Immature natural killer cell (primary cell): ENCODE measurements at regions not wholly inside any gene's neighbourhood (a gene's known extent, or its start where the extent isn't known, plus 50 kb on each side); places are given as distances from the start of the nearest gene placed in this dataset.
A peak's percentile ranks its signal among the peaks of the same experiment; 100 is the strongest.

Experiments
- DNase-seq, 3 donors: peaks; one replicate each; pipeline ENCODE4 v3.0.0; 2022; ENCODE audit warnings: mixed read lengths in 1 of 3
- H3K27ac Mint-ChIP-seq, 6 donors: one replicate each; pipeline ENCODE4 v1.8.0; 2020; ENCODE audit warnings: mixed read lengths in 6 of 6, mild to moderate bottlenecking in 5 of 6, inconsistent platforms in 4 of 6, moderate library complexity in 3 of 6
- H3K27me3 Mint-ChIP-seq, 3 donors: one replicate each; pipeline ENCODE4 v1.8.0; 2020 to 2021; ENCODE audit warnings: low read depth in 3 of 3, mild to moderate bottlenecking in 3 of 3, mixed read lengths in 3 of 3, moderate library complexity in 3 of 3, inconsistent platforms in 1 of 3
- H3K36me3 Mint-ChIP-seq, 3 donors: one replicate each; pipeline ENCODE4 v1.8.0; 2020; ENCODE audit warnings: mixed read lengths in 3 of 3, inconsistent platforms in 2 of 3, mild to moderate bottlenecking in 2 of 3
- H3K4me1 Mint-ChIP-seq, 2 donors: one replicate each; pipeline ENCODE4 v1.8.0; 2020; ENCODE audit warnings: inconsistent platforms in 2 of 2, mild to moderate bottlenecking in 2 of 2, mixed read lengths in 2 of 2, moderate library complexity in 1 of 2
- H3K4me3 Mint-ChIP-seq, 5 donors: one replicate each; pipeline ENCODE4 v1.8.0; 2020; ENCODE audit warnings: mild to moderate bottlenecking in 5 of 5, mixed read lengths in 5 of 5, inconsistent platforms in 3 of 5, moderate library complexity in 3 of 5
- H3K9me3 Mint-ChIP-seq, 6 donors: one replicate each; pipeline ENCODE4 v1.8.0; 2020; ENCODE audit warnings: mild to moderate bottlenecking in 6 of 6, mixed read lengths in 6 of 6, inconsistent platforms in 4 of 6, moderate library complexity in 3 of 6

DNA sequence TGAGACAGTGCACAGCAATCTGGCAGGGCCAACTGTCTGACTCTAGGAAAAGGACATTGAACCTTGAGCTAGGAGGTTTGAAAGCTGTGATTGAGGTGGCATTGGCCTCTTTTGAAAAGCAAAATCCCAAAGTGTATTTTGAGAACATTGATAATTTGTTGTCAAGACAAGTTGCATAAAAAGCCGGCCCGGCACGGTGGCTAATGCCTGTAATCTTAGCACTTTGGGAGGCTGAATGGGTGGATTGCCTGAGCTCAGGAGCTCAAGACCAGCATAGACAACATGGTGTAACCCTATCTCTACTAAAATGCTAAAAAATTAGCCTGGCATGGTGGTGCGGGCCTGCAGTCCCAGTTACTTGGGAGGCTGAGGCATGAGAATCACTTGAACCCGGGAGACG, 331.6 kb downstream of the DUSP6 start:
- no peaks in the 10 kb centered on the region for H3K36me3 Mint-ChIP-seq
- H3K27ac Mint-ChIP-seq, result no peak overlapping the region
- H3K9me3 Mint-ChIP-seq, result no peaks in the 10 kb centered on the region
- H3K4me3 Mint-ChIP-seq, result no peak overlapping the region
- DNase-seq, result no peak
- peaks cover 0 to 4% of the 10 kb centered on the region in 2 donors for H3K4me1 Mint-ChIP-seq
- peaks cover 0 to 4% (median 0%) of the 10 kb centered on the region in 3 donors for H3K27me3 Mint-ChIP-seq

DNA sequence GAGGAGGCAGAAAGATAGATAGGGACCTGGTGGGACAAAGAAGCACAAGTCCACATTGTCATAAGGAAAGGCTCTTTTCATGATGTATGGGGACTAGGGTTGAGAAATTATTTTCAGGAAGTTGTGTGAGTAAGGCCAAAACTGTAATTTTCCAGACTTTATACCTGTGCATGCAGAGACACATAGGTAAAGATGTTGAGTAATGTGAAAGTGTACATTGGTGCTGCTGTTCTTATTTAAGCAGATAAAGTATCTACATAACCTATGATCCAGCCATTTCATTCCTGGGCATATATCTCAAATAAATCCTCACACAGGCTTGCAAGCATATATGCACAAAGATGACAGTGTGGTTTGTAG, 332.2 kb downstream of the DUSP6 start:
- H3K36me3 Mint-ChIP-seq, result no peaks in the 10 kb centered on the region
- H3K27me3 Mint-ChIP-seq, result peaks cover 0 to 7% (median 0%) of the 10 kb centered on the region in 3 donors
- H3K4me1 Mint-ChIP-seq, result peaks cover 0 to 4% of the 10 kb centered on the region in 2 donors
- no peak overlapping the region for H3K4me3 Mint-ChIP-seq
- no peaks in the 10 kb centered on the region for H3K9me3 Mint-ChIP-seq
- DNase-seq, result no peak
- no peak overlapping the region for H3K27ac Mint-ChIP-seq

DNA sequence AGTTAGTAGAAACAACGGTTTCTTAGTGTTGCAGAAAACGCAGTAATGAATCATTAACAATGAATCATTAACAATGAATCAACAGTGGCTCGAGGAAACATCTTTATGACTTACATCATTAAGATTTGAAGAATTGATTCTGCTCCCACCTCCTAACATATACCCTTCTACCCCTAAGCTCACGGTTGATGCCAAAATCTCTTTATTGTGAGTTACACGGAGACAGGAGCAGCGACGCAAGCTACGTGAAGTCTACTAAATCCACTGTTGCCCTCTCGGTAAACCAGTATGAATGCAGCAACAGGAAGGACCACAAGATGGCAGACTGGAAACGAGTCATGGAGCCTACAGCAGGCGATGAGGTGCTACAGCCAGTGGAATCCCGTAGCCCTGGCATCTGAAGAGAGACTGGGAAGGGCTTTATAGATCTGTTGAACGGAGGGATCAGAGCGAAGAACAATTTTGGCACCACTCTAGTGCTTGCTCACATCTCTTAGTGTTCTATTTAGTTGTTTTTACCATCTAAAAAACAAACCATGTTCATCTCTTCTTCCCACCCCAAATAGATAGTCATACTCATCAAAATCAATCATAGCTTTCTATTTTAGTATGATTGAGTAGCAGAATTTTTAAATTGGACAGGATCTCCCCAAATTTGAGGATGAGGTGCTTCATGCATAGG, 332.7 kb downstream of the DUSP6 start:
- DNase-seq, result peak; percentile 58 to 67 (median 60)
- H3K27ac Mint-ChIP-seq, result no peak overlapping the region
- H3K4me3 Mint-ChIP-seq, result no peak overlapping the region
- peaks cover 0 to 7% (median 0%) of the 10 kb centered on the region in 3 donors for H3K27me3 Mint-ChIP-seq
- peaks cover 0 to 4% of the 10 kb centered on the region in 2 donors for H3K4me1 Mint-ChIP-seq
- H3K9me3 Mint-ChIP-seq, result no peaks in the 10 kb centered on the region
- no peaks in the 10 kb centered on the region for H3K36me3 Mint-ChIP-seq

DNA sequence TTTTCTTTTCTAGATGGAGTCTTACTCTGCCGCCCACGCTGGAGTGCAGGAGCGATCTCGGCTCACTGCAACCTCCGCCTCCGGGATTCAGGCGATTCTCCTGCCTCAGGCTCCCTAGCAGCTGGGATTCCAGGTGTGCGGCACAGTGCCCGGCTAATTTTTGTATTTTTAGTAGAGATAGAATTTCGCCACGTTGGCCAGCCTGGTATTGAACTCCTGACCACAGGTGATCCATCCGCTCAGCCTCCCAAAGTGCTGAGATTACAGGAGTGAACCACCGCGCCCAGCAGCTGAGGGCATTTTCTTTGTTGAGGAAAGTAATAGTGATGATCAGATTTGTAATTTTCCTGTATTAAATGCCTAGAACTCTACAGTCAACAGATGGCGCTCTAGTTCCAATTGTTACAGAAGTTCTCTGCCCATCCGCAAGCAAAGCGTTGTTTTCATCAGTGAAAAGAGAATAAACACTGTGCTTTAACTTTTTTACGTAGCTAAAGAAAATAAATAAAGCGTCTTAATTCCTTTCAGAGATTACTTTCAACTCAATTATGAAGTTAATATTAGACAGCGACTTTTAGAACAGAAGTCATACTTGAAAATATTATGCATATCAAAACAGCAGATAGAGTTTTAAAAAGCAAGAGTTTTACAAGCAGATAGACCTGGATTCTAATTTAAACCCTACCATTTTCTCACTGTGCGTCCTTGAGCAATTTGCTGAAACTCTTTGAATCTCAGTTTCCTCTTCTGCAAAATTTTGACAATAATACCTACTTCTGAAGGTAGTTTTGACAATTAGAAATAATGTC, 335.1 kb downstream of the DUSP6 start:
- Mint-ChIP-seq H3K4me3 (no peak overlapping the region), H3K27me3 (peaks cover 0 to 6% (median 1%) of the 10 kb centered on the region in 3 donors), H3K4me1 (peaks cover 0 to 4% of the 10 kb centered on the region in 2 donors), H3K9me3 (no peaks in the 10 kb centered on the region), H3K27ac (no peak overlapping the region), H3K36me3 (no peaks in the 10 kb centered on the region)
- peak; percentile 45 to 59 (median 48) for DNase-seq

DNA sequence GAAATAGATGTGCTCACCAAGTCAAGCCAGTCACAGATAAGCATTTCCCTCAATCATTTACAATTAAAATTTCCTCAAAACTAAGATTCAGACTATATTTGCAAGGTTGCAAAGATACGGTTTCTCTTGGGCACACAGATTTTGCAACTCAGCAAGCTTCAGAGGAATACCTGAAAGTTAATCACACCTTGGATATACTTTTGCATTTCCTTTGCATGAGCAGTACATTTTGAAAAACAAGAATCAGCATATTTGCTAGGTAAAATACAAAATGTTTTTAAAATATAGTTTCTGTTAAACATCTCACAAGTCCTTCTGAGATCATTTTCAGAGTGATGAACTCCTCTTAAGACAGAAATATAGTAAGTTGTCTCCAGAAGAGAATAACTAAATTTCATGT, 336.9 kb downstream of the DUSP6 start:
- Mint-ChIP-seq H3K27me3 (peaks cover 0 to 6% (median 1%) of the 10 kb centered on the region in 3 donors), H3K4me3 (no peak overlapping the region), H3K27ac (no peak overlapping the region)

DNA sequence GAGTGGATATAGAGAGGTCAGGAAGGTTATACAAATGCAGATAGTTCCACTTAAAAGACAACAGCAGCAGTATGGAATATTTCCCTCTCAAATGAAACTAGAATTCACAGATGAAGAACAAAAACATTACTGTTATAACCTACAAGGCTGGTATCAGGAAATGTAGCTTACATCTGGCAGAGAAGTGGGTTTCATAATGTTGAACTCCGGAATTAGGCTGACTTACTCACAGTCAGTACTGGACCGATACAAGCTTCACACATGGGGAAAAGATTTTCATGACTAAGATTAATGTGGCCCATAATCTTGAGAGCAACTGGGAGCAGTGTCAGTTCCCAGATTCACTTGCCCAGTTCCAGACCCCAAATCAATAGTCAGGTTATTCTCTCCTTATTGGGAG, 353.9 kb downstream of the DUSP6 start:
- no peaks in the 10 kb centered on the region for H3K36me3 Mint-ChIP-seq
- DNase-seq, result no peak
- no peaks in the 10 kb centered on the region for H3K4me1 Mint-ChIP-seq
- H3K9me3 Mint-ChIP-seq, result peaks cover 0 to 2% (median 0%) of the 10 kb centered on the region in 6 donors
- no peak overlapping the region for H3K27ac Mint-ChIP-seq
- peaks cover 0 to 13% (median 4%) of the 10 kb centered on the region in 3 donors for H3K27me3 Mint-ChIP-seq
- no peak overlapping the region for H3K4me3 Mint-ChIP-seq

More for the DNA sequence above, 336.9 kb downstream of the DUSP6 start:
- Mint-ChIP-seq H3K36me3 (no peaks in the 10 kb centered on the region), H3K4me1 (peaks cover 0 to 4% of the 10 kb centered on the region in 2 donors), H3K9me3 (no peaks in the 10 kb centered on the region)
- no peak for DNase-seq

DNA sequence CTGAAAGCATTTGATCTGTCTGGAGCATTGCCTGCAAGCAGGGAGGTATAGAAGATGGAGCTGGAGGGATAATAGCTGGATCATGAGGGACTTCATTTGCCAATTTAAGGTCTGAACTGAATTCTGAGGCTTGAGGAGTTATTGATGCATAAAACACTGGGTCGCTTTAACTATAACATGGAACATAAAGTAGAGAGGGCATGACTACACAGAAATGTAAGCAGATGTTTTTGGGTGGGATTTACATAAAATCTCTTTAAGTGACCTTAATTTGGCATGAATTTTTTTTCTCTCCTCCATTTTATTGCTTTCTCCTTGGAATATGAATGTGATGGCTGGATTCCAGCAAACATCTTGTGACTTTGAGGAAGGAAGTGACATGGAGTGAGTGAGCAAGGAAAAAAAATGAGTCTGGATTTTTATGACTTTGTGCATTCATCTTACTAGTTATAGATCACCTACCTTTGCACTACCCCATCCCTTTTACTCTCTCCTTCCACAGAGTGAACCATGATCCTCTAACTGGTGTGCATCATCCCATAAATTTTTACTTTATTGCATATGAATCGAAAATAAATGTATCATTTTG, 356.0 kb downstream of the DUSP6 start:
- no peaks in the 10 kb centered on the region for H3K36me3 Mint-ChIP-seq
- no peak overlapping the region for H3K27ac Mint-ChIP-seq
- no peak overlapping the region for H3K4me3 Mint-ChIP-seq
- H3K4me1 Mint-ChIP-seq, result no peaks in the 10 kb centered on the region
- H3K27me3 Mint-ChIP-seq, result peaks cover 0 to 13% (median 4%) of the 10 kb centered on the region in 3 donors
- DNase-seq, result no peak
- peaks cover 0 to 2% (median 0%) of the 10 kb centered on the region in 6 donors for H3K9me3 Mint-ChIP-seq

DNA sequence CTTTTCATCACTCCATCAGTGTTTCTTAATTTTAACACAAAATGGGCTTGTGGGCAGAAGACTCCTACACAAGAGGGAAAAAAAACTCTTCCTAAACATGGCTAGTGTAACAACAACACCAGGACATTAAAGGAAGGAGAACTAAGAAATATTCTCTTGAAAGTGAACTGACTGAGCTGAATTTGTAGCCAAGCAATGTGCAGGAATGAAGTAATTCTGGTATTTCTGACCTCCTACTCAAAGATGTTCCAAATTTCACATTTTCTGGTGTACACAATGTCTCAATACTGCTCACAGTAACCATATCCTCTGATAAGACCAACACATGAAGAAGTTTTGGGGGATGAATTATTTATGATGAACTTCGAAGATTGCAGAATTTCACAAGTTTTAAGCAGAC, 357.3 kb downstream of the DUSP6 start:
- DNase-seq, result no peak
- no peak overlapping the region for H3K27ac Mint-ChIP-seq
- no peaks in the 10 kb centered on the region for H3K36me3 Mint-ChIP-seq
- no peaks in the 10 kb centered on the region for H3K9me3 Mint-ChIP-seq
- H3K4me1 Mint-ChIP-seq, result no peaks in the 10 kb centered on the region
- H3K27me3 Mint-ChIP-seq, result peaks cover 0 to 14% (median 4%) of the 10 kb centered on the region in 3 donors
- no peak overlapping the region for H3K4me3 Mint-ChIP-seq

DNA sequence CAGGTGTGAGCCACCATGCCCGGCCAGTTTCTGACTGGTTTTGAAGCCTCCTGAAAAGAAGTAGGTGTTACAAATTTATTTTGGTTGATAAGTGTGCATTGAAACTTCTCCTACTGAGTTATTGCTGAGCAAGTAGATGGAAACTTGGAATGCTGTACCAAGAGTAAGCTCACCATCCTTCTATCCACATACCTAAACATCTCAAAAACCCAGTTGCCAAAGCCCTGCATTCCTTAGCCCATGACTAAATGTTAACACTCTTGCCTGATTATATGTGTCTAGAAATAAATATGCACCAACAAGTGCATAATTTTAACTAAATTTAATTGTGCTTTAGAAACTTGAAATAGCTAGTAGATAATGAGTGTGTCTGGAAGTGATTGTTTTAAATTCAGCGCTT, 357.8 kb downstream of the DUSP6 start:
- Mint-ChIP-seq H3K4me1 (no peaks in the 10 kb centered on the region), H3K9me3 (no peaks in the 10 kb centered on the region), H3K27ac (no peak overlapping the region), H3K27me3 (peaks cover 0 to 16% (median 4%) of the 10 kb centered on the region in 3 donors), H3K36me3 (no peaks in the 10 kb centered on the region), H3K4me3 (no peak overlapping the region)
- DNase-seq, result no peak

DNA sequence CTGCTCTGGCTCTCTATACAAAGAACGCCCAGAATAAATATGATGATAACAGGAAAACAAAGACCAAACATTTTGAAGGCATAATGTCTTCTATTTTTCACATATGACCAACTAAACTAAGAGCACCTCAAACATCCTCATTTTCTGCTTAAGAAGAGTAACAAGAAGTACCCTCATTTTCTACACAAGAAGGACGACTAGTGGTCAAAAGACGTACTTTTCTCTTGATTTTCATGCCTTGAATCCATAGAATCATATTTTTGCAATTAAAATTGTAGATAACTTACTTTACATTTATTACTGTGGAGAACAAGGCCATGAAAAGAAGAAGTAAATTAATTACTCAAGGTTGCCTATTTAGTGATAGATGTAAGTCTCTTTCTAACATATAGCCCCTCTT, 358.6 kb downstream of the DUSP6 start:
- peaks cover 0 to 19% (median 4%) of the 10 kb centered on the region in 3 donors for H3K27me3 Mint-ChIP-seq
- no peaks in the 10 kb centered on the region for H3K9me3 Mint-ChIP-seq
- no peak overlapping the region for H3K27ac Mint-ChIP-seq
- no peaks in the 10 kb centered on the region for H3K36me3 Mint-ChIP-seq
- H3K4me1 Mint-ChIP-seq, result no peaks in the 10 kb centered on the region
- H3K4me3 Mint-ChIP-seq, result no peak overlapping the region
- no peak for DNase-seq

DNA sequence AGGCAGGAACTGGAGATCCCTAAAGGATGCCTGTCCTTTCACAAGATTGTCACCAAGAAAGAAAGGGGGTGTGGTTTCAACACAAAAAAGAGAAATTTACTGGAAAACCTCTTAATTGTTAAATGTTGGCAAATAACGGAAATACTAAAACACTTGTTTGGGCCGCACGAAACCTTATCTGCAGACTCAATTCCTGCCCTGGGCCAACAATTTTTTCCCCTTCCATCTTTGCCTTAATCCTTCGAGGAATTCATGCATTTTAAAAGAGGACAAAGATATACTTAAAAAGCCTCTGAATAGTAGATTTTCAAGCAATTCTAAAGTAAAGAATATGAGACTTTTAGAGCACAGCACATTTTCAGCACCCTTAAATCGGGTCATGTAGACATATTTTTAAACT, 366.2 kb downstream of the DUSP6 start:
- Mint-ChIP-seq H3K27me3 (peaks cover 0 to 6% (median 5%) of the 10 kb centered on the region in 3 donors), H3K27ac (no peak overlapping the region), H3K4me3 (no peak overlapping the region), H3K4me1 (no peaks in the 10 kb centered on the region), H3K36me3 (no peaks in the 10 kb centered on the region), H3K9me3 (peaks cover 0 to 2% (median 0%) of the 10 kb centered on the region in 6 donors)
- DNase-seq, result no peak

DNA sequence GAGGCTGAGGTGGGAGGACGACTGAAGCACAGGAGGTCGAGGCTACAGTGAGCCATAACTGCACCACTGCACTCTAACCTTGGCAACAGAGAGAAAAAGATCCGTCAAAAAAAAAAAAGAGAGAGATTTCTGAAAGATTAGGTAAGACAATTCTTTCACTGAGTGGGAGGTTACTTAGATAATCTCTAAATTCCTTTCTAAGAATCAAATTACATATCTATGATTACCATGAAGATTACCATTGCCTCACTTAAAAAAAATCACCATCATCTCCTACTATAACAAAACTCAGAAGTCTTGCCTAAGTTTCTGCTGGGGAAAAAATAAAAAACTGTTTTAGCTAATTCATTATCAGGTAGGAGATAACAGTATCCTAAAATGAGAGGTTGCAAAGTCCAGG, 366.7 kb downstream of the DUSP6 start:
- Mint-ChIP-seq H3K27ac (no peak overlapping the region), H3K9me3 (peaks cover 0 to 2% (median 0%) of the 10 kb centered on the region in 6 donors), H3K27me3 (peaks cover 0 to 6% (median 5%) of the 10 kb centered on the region in 3 donors), H3K4me1 (no peaks in the 10 kb centered on the region), H3K36me3 (no peaks in the 10 kb centered on the region), H3K4me3 (no peak overlapping the region)
- no peak for DNase-seq

DNA sequence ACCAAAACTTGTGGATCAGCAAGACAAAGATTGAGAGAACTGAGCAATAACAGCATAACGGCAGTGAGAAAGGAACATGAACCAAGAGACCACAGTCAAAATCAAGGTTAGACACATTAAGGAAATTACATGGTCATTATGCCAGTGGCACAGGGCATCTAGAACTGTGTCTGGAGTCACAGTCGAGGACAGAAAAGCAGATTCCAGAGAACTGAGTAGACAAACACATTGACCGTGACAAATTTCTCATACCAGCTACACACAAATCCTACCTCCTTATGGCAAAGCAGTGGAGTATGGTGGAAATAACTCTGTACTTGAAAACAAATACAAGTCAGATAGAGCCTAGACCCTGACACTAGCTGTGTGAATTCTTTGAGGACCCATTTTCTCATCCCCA, 367.3 kb downstream of the DUSP6 start:
- Mint-ChIP-seq H3K4me1 (no peaks in the 10 kb centered on the region), H3K36me3 (no peaks in the 10 kb centered on the region), H3K4me3 (no peak overlapping the region), H3K27me3 (peaks cover 0 to 6% (median 5%) of the 10 kb centered on the region in 3 donors), H3K27ac (no peak overlapping the region), H3K9me3 (peaks cover 0 to 2% (median 0%) of the 10 kb centered on the region in 6 donors)
- no peak for DNase-seq

DNA sequence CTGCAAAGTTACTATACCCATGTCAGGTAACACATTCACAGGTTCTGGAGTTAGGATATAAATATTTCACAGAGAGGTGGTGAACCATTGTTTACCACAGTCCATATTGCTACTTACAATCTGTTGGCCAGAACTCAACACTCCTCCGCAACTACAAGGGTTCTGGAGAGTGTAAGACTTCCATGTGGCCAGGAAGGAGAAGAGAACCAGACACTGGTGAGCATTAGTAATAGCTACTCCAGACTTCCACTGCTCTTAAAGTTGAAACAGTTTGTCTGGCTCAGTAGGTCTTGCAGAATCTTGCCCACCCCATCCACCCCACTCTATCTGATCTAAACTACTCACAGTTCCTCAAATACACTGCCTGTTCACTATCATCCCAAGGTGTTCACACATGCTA, 369.6 kb downstream of the DUSP6 start:
- no peaks in the 10 kb centered on the region for H3K36me3 Mint-ChIP-seq
- DNase-seq, result no peak
- H3K9me3 Mint-ChIP-seq, result peaks cover 0 to 2% (median 0%) of the 10 kb centered on the region in 6 donors
- no peak overlapping the region for H3K27ac Mint-ChIP-seq
- H3K4me3 Mint-ChIP-seq, result no peak overlapping the region
- no peaks in the 10 kb centered on the region for H3K4me1 Mint-ChIP-seq
- H3K27me3 Mint-ChIP-seq, result peaks cover 2 to 7% (median 3%) of the 10 kb centered on the region in 3 donors
